Common myeloid progenitor, CD34-positive (primary cell): ENCODE measurements at regions not wholly inside any gene's neighbourhood (a gene's known extent, or its start where the extent isn't known, plus 50 kb on each side); places are given as distances from the start of the nearest gene placed in this dataset.

Experiments
- CTCF ChIA-PET: fragments of 350-600 bp; sonication (Branson Sonifier 250); formaldehyde crosslinking; loops from one replicate; lab custom pipeline; 2021; ENCODE audit warnings: antibody characterized with exemption; lab: Charles Lee
- POLR2A ChIA-PET: fragments of 350-600 bp; sonication (Branson Sonifier 250); formaldehyde crosslinking; loops from one replicate; lab custom pipeline; 2021; ENCODE audit warnings: antibody characterized with exemption; lab: Charles Lee
- DNase-seq, 3 donors: peaks; one replicate each; pipeline versions ENCODE4 v3.0.0 to v3.0.0-alpha.2; 2013
- H3K27ac ChIP-seq, 2 experiments: 1 replicate in 1 of 2; 2 replicates in 1 of 2; pipeline ENCODE4 v1.7.0; 2013; ENCODE audit warnings: inconsistent platforms in 2 of 2, low read length in 2 of 2, mild to moderate bottlenecking in 2 of 2, low read depth in 1 of 2, moderate library complexity in 1 of 2; ENCODE audit not compliant: severe bottlenecking in 2 of 2, insufficient read depth in 1 of 2, poor library complexity in 1 of 2
- H3K27me3 ChIP-seq, 5 experiments: replicated peaks in 2 of 5; 1 replicate in 3 of 5; 2 replicates in 2 of 5; pipeline versions ENCODE4 v1.6.1 to v1.7.0; 2013; ENCODE audit warnings: low read length in 4 of 5, mild to moderate bottlenecking in 2 of 5, moderate library complexity in 2 of 5, inconsistent platforms in 1 of 5; ENCODE audit not compliant: insufficient read depth in 5 of 5, control insufficient read depth in 4 of 5
- H3K36me3 ChIP-seq, 4 experiments: 1 replicate in 2 of 4; 2 replicates in 2 of 4; pipeline versions ENCODE4 v1.6.1 to v1.7.0; 2013; ENCODE audit warnings: low read length in 3 of 4, control low read depth in 1 of 4, mild to moderate bottlenecking in 1 of 4; ENCODE audit not compliant: control insufficient read depth in 4 of 4, insufficient read depth in 4 of 4
- H3K4me1 ChIP-seq, 4 experiments: 1 replicate in 3 of 4; 2 replicates in 1 of 4; pipeline versions ENCODE4 v1.6.1 to v1.7.1; 2013; ENCODE audit warnings: low read length in 3 of 4, mild to moderate bottlenecking in 3 of 4, control low read depth in 1 of 4, inconsistent platforms in 1 of 4, moderate library complexity in 1 of 4; ENCODE audit not compliant: control insufficient read depth in 4 of 4, insufficient read depth in 4 of 4; ENCODE audit errors: control extremely low read depth in 1 of 4
- H3K4me3 ChIP-seq, 7 experiments: 1 replicate in 4 of 7; 2 replicates in 3 of 7; pipeline versions ENCODE4 v1.5.1 to v1.7.0; 2013; ENCODE audit warnings: mild to moderate bottlenecking in 7 of 7, low read length in 6 of 7, moderate library complexity in 6 of 7, inconsistent platforms in 2 of 7, low read depth in 2 of 7, control low read depth in 1 of 7; ENCODE audit not compliant: insufficient read depth in 4 of 7, control insufficient read depth in 1 of 7; ENCODE audit errors: extremely low read depth in 1 of 7
- H3K9me3 ChIP-seq, 5 experiments: 1 replicate in 4 of 5; 2 replicates in 1 of 5; pipeline versions ENCODE4 v1.6.1 to v1.7.1; 2013; ENCODE audit warnings: low read length in 4 of 5, mild to moderate bottlenecking in 2 of 5, inconsistent platforms in 1 of 5, low read depth in 1 of 5, moderate library complexity in 1 of 5; ENCODE audit not compliant: control insufficient read depth in 4 of 5, insufficient read depth in 2 of 5; ENCODE audit errors: control extremely low read depth in 1 of 5
- WGBS: methylation state at CpG from one replicate; pipeline ENCODE4 v1.1.5; 2013; ENCODE audit not compliant: insufficient coverage; 5-methylcytosine and 5-hydroxymethylcytosine counted together

DNA sequence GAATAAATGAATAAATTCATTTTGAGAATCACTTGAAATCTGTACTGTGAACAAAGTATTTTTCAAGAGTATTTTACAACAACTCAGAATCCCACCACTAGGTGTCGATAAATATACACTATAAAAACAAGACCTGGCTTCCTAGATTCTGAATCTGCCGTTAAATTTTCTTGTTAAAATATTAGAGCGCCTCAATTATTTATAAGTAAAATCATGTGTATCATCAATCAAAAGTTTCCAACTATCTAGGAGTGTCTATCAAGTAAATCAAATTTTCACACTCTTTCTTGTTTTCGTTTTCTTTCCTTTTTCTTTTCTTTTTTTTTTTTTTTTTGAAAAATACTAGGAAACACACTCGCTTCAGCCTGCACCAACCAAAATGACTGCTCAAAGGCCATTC lies 179.2 kb upstream of the DCN start:
- peak; percentile 46 to 71 (median 66) for DNase-seq
- WGBS: 43% methylated on average over 2 of the region's 5 CpGs
- no peaks in the 10 kb centered on the region for H3K4me1 ChIP-seq
- CTCF ChIA-PET: interaction anchor here (0.6 to 1.1 kb wide), 5 partner anchors 11 to 1288 kb away, joined by 3 to 4 read pairs (median 3); no protein-coding TSS in a partner anchor
- no peaks in the 10 kb centered on the region for H3K36me3 ChIP-seq
- no peak overlapping the region for H3K4me3 ChIP-seq
- no peaks in the 10 kb centered on the region for H3K27me3 ChIP-seq
- POLR2A ChIA-PET: no interaction called here
- H3K27ac ChIP-seq: no peak overlapping the region
- no peaks in the 10 kb centered on the region for H3K9me3 ChIP-seq

DNA sequence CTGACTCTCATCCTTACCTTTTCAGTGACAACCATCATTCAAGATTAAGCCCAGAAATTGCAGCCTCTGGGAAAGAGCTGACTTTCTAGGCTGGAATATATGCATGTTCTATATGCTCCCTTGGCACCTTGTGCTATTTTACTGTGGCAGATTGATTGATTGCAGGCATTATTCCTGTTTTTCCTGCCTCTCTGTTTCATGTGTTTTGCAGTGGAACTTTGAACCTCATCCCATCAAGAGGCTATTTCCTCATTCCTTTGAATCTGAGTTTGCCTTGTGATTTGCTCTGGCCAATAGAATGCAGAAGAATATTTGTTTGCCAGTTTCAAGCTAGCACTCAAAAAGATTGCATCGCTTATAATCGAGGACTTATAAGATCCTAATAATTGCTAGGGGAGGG lies 174.8 kb upstream of the DCN start:
- Histone ChIP-seq H3K4me3 (no peak overlapping the region), H3K9me3 (no peaks in the 10 kb centered on the region), H3K36me3 (no peaks in the 10 kb centered on the region), H3K27me3 (no peaks in the 10 kb centered on the region), H3K4me1 (no peaks in the 10 kb centered on the region), H3K27ac (no peak overlapping the region)
- no peak for DNase-seq
- ChIA-PET CTCF (no interaction called here), POLR2A (no interaction called here)
- 100% methylated on average over 2 of the region's 2 CpGs for WGBS

DNA sequence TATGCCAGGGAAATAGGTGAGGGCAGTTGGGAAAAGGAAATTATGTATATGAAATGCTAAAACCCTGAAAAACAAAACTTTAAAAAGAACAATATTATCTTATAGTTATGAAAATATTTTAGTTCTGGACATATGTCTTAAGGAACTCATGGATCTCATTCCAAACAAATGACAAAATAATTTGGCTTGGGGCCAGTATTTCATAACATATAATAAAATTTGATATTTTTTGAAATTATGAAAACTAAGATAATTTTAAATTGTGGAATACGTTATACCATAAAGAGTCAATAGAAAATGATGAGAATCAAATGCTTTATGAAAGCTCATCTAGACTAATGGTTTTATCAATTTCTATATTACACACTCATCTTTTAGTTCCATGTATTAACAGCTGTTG lies 173.8 kb upstream of the DCN start:
- Histone ChIP-seq H3K27ac (no peak overlapping the region), H3K4me1 (no peaks in the 10 kb centered on the region), H3K4me3 (no peak overlapping the region), H3K27me3 (no peaks in the 10 kb centered on the region), H3K9me3 (no peaks in the 10 kb centered on the region), H3K36me3 (no peaks in the 10 kb centered on the region)
- CTCF ChIA-PET: interaction anchor here (0.8 to 1.7 kb wide), 4 partner anchors 10 to 411 kb away, joined by 3 to 9 read pairs (median 4); no protein-coding TSS in a partner anchor
- POLR2A ChIA-PET: no interaction called here
- WGBS: no CpG with 5 or more reads among the region's 1 CpG
- no peak for DNase-seq

- Histone ChIP-seq H3K27ac (no peak overlapping the region), H3K4me1 (no peaks in the 10 kb centered on the region), H3K4me3 (no peak overlapping the region), H3K9me3 (no peaks in the 10 kb centered on the region), H3K36me3 (no peaks in the 10 kb centered on the region), H3K27me3 (no peaks in the 10 kb centered on the region)
- ChIA-PET POLR2A (no interaction called here), CTCF (interaction anchor here (0.8 to 3.2 kb wide), 20 partner anchors 9 to 1212 kb away, joined by 3 to 14 read pairs (median 4); no protein-coding TSS in a partner anchor)
- WGBS: 53% methylated on average over 4 of the region's 8 CpGs
- DNase-seq: peak; percentile 63 to 78 (median 73)
These were observed 172.8 kb upstream of the DCN start for GRCh38 chr12:91355150-91356006.

- no peaks in the 10 kb centered on the region for H3K27me3 ChIP-seq
- POLR2A ChIA-PET: no interaction called here
- no peak overlapping the region for H3K27ac ChIP-seq
- CTCF ChIA-PET: interaction anchor here (1.4 to 3.2 kb wide), 5 partner anchors 9 to 376 kb away, joined by 3 to 14 read pairs (median 6); no protein-coding TSS in a partner anchor
- WGBS: no CpG with 5 or more reads among the region's 1 CpG
- no peak for DNase-seq
- H3K36me3 ChIP-seq: no peaks in the 10 kb centered on the region
- H3K9me3 ChIP-seq: no peaks in the 10 kb centered on the region
- no peak overlapping the region for H3K4me3 ChIP-seq
- no peaks in the 10 kb centered on the region for H3K4me1 ChIP-seq
These were observed 170.6 kb upstream of the DCN start for GRCh38 chr12:91353266-91353665.

DNA sequence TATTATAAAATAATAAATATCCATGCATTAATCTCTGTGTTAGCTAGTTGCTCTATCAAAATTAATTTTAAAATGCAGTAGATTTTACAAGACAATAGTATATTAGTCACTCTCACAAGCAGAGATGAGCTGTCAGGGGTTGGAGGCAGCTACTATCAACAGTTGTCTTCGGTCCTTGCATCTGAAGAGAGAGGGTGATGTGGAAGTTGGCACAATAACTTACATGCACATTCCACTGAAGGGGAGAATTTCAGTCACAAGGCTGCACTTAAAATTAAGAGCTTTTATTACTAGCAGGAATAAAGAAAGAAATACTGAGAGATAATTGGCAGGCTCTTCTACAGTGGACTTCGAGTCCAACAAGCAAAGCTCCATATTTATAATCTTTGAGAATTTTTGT lies 166.9 kb upstream of the DCN start:
- no peaks in the 10 kb centered on the region for H3K27me3 ChIP-seq
- H3K36me3 ChIP-seq: no peaks in the 10 kb centered on the region
- DNase-seq: no peak
- WGBS: 100% methylated on average over 1 of the region's 2 CpGs
- POLR2A ChIA-PET: no interaction called here
- CTCF ChIA-PET: interaction anchor here (1.7 kb wide), 1 partner anchor 16 kb away, joined by 4 read pairs; no protein-coding TSS in a partner anchor
- H3K9me3 ChIP-seq: no peaks in the 10 kb centered on the region
- H3K27ac ChIP-seq: no peak overlapping the region
- H3K4me3 ChIP-seq: no peak overlapping the region
- H3K4me1 ChIP-seq: no peaks in the 10 kb centered on the region

GRCh38 chr12:91347481-91348214 lies 165.0 kb upstream of the DCN start:
- no peak for DNase-seq
- ChIA-PET CTCF (no interaction called here), POLR2A (no interaction called here)
- Histone ChIP-seq H3K27ac (no peak overlapping the region), H3K4me3 (no peak overlapping the region), H3K27me3 (no peaks in the 10 kb centered on the region), H3K36me3 (no peaks in the 10 kb centered on the region), H3K9me3 (no peaks in the 10 kb centered on the region), H3K4me1 (no peaks in the 10 kb centered on the region)
- no CpG with 5 or more reads among the region's 3 CpGs for WGBS
